ENCODE measurements at regions not wholly inside any gene's neighbourhood (a gene's known extent, or its start where the extent isn't known, plus 50 kb on each side); places are given as distances from the start of the nearest gene placed in this dataset.

DNA sequence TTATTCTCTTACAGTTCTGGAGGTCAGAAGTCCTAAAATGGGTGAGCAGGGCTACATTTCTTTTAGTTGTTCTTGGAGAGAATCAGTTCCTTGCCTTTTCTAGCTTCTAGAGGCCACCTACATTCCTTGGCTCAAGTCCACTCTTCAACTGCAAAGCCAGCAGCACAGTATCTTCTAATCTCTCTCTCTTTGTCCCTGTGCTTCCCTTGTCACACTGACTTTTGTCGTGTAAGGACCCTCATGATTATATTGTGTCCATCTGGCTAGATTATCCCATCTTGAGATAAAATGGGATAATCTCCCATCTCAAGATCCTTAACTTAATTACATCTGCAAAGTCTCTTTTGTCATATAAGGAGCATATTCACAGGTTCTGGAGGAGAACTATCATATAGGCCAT, 359.0 kb downstream of the ADRA2A start:
- no peaks in the 10 kb centered on the region for H3K36me3 Mint-ChIP-seq (ENCODE audit: insufficient read depth in 1 of 3, low read depth in 3 of 3)
- no peak overlapping the region for H3K27ac Mint-ChIP-seq
- no peak for DNase-seq

More for the DNA sequence above, 359.0 kb downstream of the ADRA2A start:
- H2AFZ ChIP-seq (ENCODE audit: low read length), result no peak overlapping the region
- H3K27ac ChIP-seq (ENCODE audit: insufficient read length, low read depth, low read length), result no peak overlapping the region
- TF ChIP-seq, protein P1, sequence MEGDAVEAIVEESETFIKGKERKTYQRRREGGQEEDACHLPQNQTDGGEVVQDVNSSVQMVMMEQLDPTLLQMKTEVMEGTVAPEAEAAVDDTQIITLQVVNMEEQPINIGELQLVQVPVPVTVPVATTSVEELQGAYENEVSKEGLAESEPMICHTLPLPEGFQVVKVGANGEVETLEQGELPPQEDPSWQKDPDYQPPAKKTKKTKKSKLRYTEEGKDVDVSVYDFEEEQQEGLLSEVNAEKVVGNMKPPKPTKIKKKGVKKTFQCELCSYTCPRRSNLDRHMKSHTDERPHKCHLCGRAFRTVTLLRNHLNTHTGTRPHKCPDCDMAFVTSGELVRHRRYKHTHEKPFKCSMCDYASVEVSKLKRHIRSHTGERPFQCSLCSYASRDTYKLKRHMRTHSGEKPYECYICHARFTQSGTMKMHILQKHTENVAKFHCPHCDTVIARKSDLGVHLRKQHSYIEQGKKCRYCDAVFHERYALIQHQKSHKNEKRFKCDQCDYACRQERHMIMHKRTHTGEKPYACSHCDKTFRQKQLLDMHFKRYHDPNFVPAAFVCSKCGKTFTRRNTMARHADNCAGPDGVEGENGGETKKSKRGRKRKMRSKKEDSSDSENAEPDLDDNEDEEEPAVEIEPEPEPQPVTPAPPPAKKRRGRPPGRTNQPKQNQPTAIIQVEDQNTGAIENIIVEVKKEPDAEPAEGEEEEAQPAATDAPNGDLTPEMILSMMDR (conservative IDR thresholded peaks at IDR 0.05), result no peak
- H2BK20ac ChIP-seq (ENCODE audit: low read depth, low read length, poor library complexity, severe bottlenecking), result no peak overlapping the region
- H3K4me2 ChIP-seq (ENCODE audit: insufficient read depth, insufficient read length, low read length), result no peak overlapping the region
- H3K79me2 ChIP-seq (ENCODE audit: insufficient read depth, low read length), result no peaks in the 10 kb centered on the region
- no peak overlapping the region for H2BK5ac ChIP-seq (ENCODE audit: insufficient read length, low read length)
- no CpG with 5 or more reads among the region's 1 CpG for WGBS (ENCODE audit: extremely low coverage, insufficient read length, low lambda C conversion rate)
- Mint-ChIP-seq H3K27me3 (ENCODE audit: low read depth) (no peaks in the 10 kb centered on the region), H3K4me1 (peaks cover 16 to 19% of the 10 kb centered on the region in 2 experiments), H3K9me3 (no peaks in the 10 kb centered on the region; a peak in 1 of 5 replicates), H3K4me3 (no peak overlapping the region)
- H3K79me1 ChIP-seq (ENCODE audit: insufficient read depth, low read depth, low read length, poor library complexity, severe bottlenecking), result no peaks in the 10 kb centered on the region
- H3K27me3 ChIP-seq (ENCODE audit: insufficient read depth, low read length), result no peaks in the 10 kb centered on the region
- no peak overlapping the region for H2BK12ac ChIP-seq (ENCODE audit: insufficient read length, low read depth, low read length)
- no peak overlapping the region for H3K18ac ChIP-seq (ENCODE audit: insufficient read length, low read depth, low read length)
- no peaks in the 10 kb centered on the region for H3K4me1 ChIP-seq (ENCODE audit: insufficient read depth, low read length)
- no peak overlapping the region for H2BK15ac ChIP-seq (ENCODE audit: low read depth, low read length)
- H4K8ac ChIP-seq (replicated peaks; ENCODE audit: insufficient read length, low read depth, low read length), result no peak overlapping the region
- H3K23ac ChIP-seq (ENCODE audit: insufficient read length, low read depth, low read length), result no peak overlapping the region
- no peak overlapping the region for H3K9ac ChIP-seq (ENCODE audit: extremely low read depth, insufficient read length, low read length)
- no peaks in the 10 kb centered on the region for H3K9me3 ChIP-seq (ENCODE audit: control insufficient read depth, low read depth, low read length)
- no peaks in the 10 kb centered on the region for H4K20me1 ChIP-seq (ENCODE audit: control insufficient read depth, insufficient read depth, insufficient read length)
- no peak overlapping the region for H4K91ac ChIP-seq (ENCODE audit: insufficient read length, low read depth, low read length)
- no peak overlapping the region for H3T11ph ChIP-seq (ENCODE audit: low read length)
- H2BK120ac ChIP-seq (ENCODE audit: low read depth, low read length, poor library complexity, severe bottlenecking), result no peak overlapping the region
- H4K5ac ChIP-seq (ENCODE audit: insufficient read length, low read depth, low read length), result no peak overlapping the region
- no peak overlapping the region for H2AK5ac ChIP-seq (ENCODE audit: insufficient read length, low read length)
- no peaks in the 10 kb centered on the region for H3K23me2 ChIP-seq (ENCODE audit: insufficient read length, low read depth, low read length, poor library complexity, severe bottlenecking)
- no peak overlapping the region for H3K14ac ChIP-seq (ENCODE audit: insufficient read depth, low read length)
- no peak overlapping the region for H3K56ac ChIP-seq (ENCODE audit: insufficient read length, low read depth, low read length)
- no peak overlapping the region for H3K4ac ChIP-seq (ENCODE audit: low read depth, low read length)
